Left colon (tissue), 2 donors: ENCODE measurements at regions not wholly inside any gene's neighbourhood (a gene's known extent, or its start where the extent isn't known, plus 50 kb on each side); places are given as distances from the start of the nearest gene placed in this dataset.
"Not testable (repeated sequence)": the region's sequence is repeated elsewhere in the genome, so short reads cannot be mapped to it uniquely, and the experiment has no call there.

Experiments
- ATAC-seq: fragments of 200-7000 bp; cut with Tn5 transposase; one replicate; pipeline ENCODE4 v1.9.1; 2020; ENCODE audit warnings: mild to moderate bottlenecking, moderate library complexity
- DNase-seq, 2 donors: peaks; one replicate each; pipeline ENCODE4 v3.0.0-alpha.2; 2020
- intact Hi-C, 2 donors: fragments of 100-400 bp; cut with DNase I in 1 of 2; cut with micrococcal nuclease in 1 of 2; formaldehyde crosslinking; loops; one replicate each; pipeline versions ENCODE4 v1.11.2 to v1.14.0; 2022; cut with DNase I, micrococcal nuclease
- donor health status: DM: no; HTN: no; CAD: no.
- donor health status: DM: yes; HTN: yes; CAD: no.

DNA sequence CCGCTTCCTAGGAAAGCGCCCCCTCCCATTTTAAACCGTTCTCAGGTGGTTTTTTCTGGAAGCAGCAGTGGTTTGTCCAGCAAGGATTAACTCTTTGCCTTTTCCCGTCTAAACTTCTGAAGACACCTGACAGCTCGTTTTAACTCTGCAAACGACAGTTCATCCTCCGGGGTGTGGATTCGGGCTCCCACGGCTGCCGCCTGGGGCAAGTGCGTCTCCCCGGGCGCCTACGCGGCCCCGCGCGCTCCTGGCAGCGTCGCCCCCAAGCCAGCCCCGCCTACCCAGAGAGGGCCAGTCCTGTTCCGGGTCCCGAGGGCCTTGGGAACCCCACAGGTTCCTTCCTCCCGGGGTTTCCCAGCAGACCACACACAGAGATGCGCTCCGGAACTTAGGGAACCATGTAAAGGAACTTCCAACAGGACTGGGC lies 54.4 kb downstream of the PRR18 start:
- peak in 1 of 2 donors; percentile 54 for DNase-seq
- intact Hi-C loops, result no loop called here
- peak; percentile 24 for ATAC-seq

DNA sequence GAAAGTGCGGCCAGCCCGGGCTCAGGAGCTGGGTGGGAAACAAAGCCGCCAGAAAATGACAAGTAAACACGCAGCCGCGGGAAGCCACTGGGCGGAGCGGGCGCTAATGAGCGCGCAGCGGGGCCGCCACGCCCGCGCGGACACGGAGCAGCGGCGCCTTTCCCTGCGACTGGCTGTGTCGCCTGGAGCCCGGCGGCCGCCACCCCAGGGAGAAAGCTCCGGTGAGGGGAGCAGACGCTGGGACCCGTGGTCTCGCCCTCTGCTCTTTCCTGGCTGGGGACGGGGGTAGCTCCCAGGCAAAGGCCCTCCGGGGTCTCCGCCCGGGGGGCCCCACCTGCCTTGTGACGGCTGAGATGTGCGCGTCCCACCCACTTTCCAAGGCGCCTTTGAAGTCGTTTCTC lies 54.9 kb downstream of the PRR18 start:
- DNase-seq (peak in 1 of 2 donors; percentile 41), ATAC-seq (no peak)
- intact Hi-C loops, result no loop called here

DNA sequence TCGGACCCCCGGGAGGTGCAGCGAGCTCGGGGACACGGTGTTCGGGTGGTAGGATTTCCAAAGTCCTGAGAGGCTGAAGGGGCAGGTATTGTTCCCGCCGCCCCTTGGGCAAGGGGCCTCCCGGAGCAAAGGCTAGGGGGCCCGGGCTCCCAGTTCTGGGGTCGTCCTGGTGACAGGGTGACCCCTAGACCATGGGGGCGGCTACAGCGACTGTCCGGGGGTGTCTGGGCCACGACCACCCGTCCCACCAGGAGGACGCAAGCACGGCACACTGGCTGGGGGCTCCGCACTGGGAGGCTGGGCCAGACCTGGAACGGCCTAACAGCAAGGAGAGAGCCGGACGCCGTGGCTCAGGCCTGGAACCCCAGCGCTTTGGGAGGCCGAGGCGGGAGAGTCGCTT lies 55.6 kb downstream of the PRR18 start:
- ATAC-seq (no peak), DNase-seq (no peak)
- intact Hi-C loops, result no loop called here

DNA sequence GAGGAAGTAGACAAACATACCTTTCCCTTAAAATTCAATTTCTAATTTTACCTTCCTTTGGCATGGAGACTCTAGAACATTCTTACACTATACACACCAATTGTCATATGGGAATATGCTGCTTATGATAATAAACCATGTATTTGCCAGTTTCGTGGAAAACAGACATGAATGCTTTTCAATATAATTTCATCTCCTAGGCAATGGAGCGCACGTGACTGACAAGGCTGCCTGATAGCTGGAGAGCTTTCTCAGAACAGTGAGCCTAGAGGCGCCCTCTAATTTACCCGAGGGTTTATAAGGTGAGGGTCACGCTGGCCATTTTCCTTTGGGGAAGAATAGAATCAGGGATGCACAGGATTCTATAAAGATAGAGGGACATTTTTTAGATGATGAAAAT lies 56.5 kb downstream of the PRR18 start:
- DNase-seq, result no peak
- intact Hi-C loops, result no loop called here
- no peak for ATAC-seq

DNA sequence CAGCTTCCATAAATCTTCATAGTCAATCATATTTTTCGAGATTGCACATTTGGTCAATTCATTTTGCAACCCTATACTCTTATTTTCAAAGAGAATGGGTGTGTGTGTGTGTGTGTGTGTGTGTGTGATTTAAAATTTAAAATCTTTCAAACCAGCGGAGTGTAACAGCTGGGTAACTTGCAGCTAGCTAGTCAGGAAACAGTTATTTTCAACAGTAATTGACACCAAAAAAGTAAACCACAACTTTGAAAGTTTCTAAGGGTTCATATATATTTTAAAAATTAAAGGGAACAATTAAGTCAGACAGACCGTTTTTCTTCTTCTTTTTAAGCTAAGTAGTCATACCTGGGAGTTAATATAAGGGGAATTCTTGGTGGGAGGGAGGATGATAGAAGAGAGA lies 57.0 kb downstream of the PRR18 start:
- no peak for ATAC-seq
- intact Hi-C loops, result no loop called here
- DNase-seq, result no peak

DNA sequence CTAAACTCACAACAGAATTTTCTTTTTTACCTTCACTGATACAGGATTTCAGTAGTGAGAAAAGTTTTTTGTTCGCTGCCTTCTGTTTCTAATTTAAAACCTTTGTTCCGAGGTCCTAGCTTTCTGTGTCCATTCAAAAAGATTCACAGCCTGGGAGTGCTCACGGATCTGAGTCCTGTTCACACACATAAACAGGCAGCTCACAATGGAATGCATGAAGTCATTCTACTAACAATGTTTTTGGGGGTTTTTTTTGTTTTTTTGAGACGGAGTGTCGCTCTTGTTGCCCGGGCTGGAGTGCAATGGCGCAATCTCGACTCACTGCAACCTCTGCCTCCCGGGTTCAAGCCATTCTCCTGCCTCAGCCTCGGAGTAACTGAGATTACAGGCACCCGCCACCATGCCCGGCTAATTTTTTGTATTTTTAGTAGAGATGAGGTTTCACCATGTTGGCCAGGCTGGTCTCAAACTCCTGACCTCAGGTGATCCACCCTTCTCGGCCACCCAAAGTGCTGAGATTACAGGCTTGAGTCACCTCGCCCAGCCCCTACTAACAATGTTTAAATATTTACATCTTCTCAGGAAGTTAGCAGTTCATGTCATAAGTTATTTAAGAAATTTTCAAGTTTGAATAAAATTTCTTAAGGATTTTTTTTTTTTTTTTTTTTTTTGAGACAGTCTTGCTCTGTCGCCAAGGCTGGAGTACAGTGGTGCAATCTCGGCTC lies 59.0 kb downstream of the PRR18 start:
- ATAC-seq, intact Hi-C loops, DNase-seq: not testable (repeated sequence)

DNA sequence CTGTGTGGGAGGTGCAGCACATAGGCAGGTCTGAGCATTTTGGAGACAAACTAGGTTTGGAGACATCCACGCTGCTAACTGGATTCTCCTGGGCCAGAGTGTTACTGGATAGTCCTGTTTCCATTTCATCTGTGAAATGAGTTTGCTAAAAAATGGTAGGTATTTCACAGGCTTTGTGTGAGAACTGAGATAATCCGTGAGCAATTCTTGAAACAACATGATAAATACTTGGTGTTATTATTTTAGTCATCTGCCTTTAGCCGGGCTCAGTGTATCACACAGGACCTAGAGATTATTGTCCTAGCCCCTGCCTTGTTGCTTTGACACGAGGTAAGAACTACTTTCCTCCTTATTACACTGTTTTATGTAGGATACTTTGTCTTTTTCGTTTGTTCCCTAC lies 63.0 kb downstream of the PRR18 start:
- ATAC-seq, result no peak
- no peak for DNase-seq
- intact Hi-C loops, result no loop called here

DNA sequence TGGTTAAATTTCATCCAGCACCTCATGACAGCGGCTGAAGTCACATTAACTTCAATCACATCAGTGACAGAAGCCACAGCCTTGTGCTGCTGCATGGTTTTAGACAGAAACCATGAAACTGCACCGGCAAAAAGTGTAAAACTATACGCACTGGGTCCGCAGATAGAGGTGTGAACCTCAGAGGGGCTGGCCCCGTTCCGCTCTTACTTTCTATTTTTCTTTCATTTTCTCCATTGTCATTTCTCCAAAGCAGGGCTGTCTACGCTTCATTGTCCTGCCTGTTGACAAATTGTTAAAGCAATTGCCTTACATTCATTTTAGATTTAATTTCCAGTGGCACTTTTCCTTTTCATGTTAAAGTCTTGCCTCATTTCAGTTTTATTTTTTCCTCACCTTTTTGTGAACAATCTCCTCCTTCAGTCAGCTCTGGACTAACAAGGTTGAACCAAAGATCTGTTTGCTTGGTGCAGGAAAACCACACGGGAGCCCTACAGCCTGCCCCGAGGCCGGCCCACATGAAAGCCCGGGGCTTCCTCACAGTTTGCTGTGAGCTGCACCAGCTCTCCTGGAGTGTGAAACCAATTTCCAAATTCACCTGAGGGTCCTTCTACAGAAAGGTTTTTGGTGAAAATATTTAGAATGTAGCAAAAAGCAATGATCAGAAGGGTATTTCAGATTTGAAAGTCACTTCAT lies 63.7 kb downstream of the PRR18 start:
- intact Hi-C loops, result no loop called here
- no peak for ATAC-seq

DNA sequence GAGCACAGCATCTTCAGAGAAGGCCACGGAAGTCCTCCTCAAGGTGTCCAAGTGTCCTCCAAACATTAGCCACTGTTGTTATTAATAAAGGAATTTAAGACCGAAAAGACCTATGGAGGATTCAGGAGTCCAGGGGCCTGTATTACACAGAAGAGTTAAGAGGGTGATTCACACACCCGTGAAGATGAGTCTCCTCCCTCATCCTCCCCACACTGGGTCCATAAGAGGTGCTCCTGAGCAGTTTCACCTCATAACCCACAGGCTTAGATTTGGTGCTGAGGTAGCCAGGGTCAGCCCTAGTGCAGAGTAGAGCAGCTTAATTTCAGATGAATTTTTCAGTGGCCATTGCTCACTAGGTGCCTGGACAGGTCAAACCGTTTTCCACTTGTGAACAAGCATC lies 65.3 kb downstream of the PRR18 start:
- no peak for DNase-seq
- ATAC-seq, result no peak
- intact Hi-C loops, result no loop called here

More for the DNA sequence above, 63.7 kb downstream of the PRR18 start:
- DNase-seq, result no peak

DNA sequence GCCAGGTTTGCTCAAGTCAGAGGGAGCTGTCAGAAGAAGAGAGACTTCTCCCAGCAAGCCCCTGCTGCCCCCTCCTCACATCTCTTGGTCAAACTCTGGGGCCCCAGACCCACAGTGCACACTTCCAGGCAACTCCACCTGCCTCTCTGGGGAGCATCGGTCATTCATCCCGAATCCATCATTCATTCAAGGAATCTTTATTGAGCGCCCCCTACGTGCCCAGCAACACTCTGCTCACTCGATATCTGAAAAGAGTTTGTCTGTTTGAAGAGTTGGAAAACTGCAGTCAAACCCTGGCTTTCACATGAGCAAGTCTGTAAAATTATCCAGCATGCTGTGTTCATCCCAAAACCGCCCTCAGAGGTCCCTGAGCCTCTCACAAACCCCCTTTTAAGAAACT lies 66.2 kb downstream of the PRR18 start:
- DNase-seq (no peak), ATAC-seq (no peak)
- intact Hi-C loops, result no loop called here

DNA sequence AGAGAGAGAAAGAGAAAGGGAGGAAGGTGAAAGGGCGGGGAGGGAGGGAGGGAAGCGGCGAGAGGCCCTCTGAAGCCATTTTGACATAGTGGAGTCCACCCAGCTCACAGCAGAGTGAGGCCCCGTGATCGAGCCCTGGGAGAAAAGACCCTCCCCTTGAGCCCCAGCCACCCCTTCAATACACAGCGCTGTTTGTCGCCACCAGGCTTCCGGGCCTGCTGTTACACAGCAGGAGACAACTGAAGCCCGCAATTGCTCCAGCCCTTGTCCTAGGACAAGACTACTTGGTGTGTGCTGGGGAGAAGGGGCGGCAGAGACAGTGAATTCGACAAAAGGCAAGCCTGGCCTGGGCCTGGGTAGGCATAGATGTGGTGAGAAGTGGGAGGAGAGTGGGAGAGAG lies 67.3 kb downstream of the PRR18 start:
- intact Hi-C loops, result no loop called here
- ATAC-seq (no peak), DNase-seq (no peak)

DNA sequence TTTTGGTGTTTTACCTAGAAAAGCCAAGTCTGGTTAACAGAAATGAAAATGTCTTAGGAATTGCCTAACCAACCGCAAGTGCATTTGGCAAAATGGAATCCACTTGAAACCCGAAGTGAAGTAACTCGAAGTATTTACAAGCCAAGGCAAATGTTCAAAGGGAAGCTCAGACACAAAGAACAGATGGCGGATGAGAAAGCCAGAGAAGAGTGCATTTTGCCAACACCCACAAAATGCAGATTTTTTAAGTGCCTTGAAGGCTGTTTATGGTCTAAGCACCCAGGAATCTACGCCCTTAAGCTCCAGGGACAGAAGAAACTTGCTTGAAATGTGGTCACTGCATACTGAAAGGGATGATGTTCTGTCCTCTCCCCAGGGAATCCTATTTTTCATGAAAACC lies 70.0 kb upstream of the TBXT start:
- ATAC-seq (no peak), DNase-seq (no peak)
- intact Hi-C loops, result no loop called here

DNA sequence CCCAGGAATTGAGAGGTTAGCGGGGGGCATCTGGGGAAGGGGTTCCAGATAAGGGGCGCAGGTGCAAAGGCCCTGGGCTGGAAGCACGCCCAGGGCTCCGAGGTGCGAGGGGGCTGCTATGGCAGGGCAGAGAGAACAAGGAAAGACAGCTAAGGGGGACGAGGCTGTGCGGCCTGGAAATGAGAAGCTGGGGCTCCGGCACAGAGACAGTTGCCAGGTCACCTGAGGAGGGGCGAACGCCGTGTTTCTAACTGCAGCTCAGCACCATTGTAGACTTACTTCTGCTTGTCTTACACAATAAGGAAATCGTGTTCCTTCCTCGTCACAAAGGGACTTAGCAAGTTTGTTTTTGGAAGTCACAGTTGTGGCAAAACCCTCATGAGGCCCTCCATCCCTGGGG lies 68.9 kb upstream of the TBXT start:
- intact Hi-C loops, result no loop called here
- DNase-seq (peak in 1 of 2 donors; percentile 12), ATAC-seq (no peak)

DNA sequence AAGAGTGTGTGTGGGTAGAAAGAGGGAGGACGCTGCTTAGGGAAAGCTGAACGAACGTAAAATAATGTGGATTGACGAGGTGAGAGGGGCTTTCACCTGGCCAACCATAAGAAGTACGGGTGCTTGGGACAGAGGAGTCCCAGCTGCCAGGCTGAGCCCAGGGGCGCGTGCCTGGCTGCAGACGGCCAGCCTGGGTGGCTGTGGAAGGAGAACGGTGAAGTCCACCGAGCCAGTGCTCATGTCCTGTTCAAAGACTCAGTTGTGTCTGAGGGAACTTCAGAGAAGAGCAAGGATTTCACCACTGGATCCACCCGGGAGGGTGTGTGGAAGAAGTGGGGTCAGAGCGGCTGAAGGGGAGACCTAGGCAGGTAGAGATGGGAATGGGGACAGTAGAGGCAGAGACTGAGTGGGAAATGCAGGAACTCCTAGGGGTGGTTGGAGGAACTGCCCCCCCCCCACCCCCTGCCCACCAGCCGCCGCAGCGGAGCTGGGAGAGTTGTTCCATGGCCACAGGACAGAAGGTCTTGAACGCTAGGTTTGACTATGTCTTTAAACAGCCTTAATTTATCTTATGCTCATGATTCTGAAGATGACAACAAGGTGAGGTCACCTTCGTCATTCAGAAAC lies 68.1 kb upstream of the TBXT start:
- no peak for DNase-seq
- intact Hi-C loops, result no loop called here
- ATAC-seq, result no peak

DNA sequence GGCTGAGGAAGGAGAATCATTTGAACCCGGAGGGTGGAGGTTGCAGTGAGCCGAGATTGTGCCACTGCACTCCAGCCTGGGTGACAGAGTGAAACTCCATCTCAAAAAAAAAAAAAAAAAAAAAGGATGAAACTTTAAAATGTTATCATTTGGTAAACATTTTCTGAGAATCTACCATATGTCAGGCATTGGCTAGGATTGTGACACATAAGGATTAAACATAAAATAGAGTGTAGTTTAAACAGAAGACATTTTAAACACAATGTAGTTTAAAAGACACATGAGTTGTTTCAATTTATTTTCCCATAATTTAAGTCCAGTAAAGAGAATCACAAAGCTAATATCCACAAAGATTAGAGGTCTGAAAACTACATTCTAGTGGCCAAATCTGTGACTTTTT lies 63.5 kb upstream of the TBXT start:
- intact Hi-C loops, DNase-seq, ATAC-seq: not testable (repeated sequence)

DNA sequence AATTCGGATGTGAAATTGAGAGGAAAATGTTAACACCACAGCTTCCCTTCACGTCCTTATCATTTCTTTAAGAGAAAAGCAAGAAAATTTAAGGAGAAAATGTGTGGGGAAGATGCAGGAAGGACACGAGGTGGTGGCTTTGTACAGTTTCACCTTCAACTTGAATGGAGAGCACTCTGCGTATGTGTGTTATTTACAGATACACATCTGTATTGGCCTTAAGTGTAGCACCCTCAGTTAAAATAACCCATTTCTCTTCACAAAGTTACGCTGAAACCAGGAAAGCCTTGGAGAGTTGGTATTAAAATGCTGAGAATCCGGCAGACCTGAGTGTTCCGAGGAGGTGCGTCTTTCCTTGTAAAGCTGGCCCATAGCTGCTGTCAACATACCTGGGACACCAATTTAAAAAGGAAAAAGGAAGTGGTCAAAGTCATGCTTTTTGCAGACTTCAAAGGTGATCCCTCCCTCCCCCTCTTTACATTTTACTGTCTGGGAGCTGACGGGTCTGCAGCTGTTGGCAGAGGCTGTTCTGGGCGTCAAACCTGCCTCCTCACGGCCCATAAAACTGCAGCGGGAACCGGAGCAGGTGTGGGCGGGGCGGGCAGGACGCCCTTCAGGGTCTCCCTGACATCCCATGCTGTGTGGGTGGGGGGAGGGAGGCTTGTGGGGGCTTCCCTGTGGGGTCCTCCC lies 61.3 kb upstream of the TBXT start:
- ATAC-seq (peak; percentile 61), DNase-seq (no peak)
- intact Hi-C loops, result no loop called here

DNA sequence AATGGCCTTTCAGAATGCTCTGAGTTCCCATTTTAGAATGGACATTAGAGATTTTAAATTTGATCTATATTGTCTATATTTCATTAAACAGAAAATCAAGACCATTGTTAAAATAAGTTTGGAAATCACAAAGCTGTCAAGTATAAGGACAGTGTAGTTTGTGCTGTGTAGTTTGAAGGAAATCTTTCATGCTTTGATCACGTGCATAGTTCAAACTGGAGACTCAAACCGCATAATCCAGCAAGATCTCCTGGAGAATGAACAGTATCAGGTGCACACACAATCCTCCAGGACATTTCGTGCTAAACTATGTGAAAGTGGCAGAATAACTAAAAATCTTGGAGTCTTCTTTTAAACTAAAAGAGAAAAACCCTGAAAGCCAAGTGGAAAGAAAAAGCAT lies 60.8 kb upstream of the TBXT start:
- intact Hi-C loops, result no loop called here
- ATAC-seq (no peak), DNase-seq (no peak)

DNA sequence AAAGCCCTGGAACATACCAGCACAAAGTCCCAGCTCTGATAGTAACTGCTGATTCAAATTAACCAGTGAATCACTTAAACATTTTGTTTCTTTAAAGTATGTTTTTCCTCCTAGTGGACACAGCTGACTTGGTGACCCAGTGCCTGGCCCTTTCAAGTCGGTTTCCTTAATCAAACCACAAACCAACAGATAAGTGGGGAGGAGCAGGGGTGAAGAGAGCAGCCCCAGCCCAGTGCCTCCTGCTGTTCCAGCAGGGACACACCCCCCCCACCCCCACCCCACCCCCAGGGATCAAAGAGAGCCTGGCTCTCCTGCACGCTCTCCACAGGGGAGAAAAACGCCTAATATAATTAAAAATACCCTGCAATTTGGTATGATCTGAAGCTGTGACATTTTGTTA lies 55.4 kb upstream of the TBXT start:
- DNase-seq (no peak), ATAC-seq (no peak)
- intact Hi-C loops, result no loop called here

DNA sequence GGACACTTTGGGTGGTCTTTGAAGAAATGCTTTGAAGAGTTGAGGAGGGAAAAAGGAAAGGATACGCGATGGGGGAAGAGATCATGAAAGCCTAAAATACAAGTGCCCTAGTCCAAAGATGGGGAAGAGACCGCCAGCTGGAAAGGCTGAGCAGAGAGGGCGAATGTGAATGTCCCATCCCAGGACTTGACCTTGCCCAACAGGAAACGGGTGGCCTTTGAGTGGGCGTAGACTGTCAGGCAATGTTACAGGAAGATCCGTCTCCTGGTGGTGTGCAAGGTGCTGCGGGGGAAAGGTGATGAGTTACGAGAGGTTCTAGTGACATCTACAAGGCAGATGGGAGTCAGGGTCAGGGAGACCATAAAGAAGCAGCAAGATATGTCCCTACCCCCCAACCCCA lies 55.0 kb upstream of the TBXT start:
- DNase-seq, result no peak
- intact Hi-C loops, result no loop called here

DNA sequence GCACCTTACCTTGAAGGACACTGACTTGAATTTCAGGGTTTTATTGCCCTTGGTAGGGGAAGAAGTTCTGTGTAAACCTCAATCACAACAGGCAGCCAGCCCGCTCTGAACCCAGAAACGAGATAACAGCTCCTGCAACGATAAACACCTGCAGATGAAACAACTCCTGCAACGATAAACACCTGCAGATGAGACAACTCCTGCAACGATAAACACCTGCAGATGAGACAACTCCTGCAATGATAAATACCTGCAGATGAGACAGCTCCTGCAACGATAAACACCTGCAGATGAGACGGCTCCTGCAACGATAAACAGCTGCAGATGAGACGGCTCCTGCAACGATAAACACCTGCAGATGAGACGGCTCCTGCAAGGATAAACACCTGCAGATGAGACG lies 54.0 kb upstream of the TBXT start:
- ATAC-seq (no peak), DNase-seq (no peak)
- intact Hi-C loops, result no loop called here

More for the DNA sequence above, 55.0 kb upstream of the TBXT start:
- no peak for ATAC-seq
